ENCODE measurements at regions not wholly inside any gene's neighbourhood (a gene's known extent, or its start where the extent isn't known, plus 50 kb on each side); places are given as distances from the start of the nearest gene placed in this dataset.

GRCh38 chr10:125428054-125428453 is 254.9 kb downstream of the TEX36 start:
- TF ChIP-seq CTCF (IDR thresholded peaks at IDR 0.05; ENCODE audit: control extremely low read depth, extremely low read depth, low read depth, missing control alignments), result no peak
- ChIA-PET CTCF (no interaction called here), POLR2A (no interaction called here)
- no peak for DNase-seq (ENCODE audit: extremely low spot score)

GRCh38 chr10:125424191-125424847 is 258.6 kb downstream of the TEX36 start:
- DNase-seq (ENCODE audit: extremely low spot score), result no peak
- TF ChIP-seq CTCF (IDR thresholded peaks at IDR 0.05; ENCODE audit: control extremely low read depth, extremely low read depth, low read depth, missing control alignments), result no peak
- ChIA-PET POLR2A (no interaction called here), CTCF (interaction anchor here (1.1 kb wide), 1 partner anchor 58 kb away, joined by 3 read pairs; no protein-coding TSS in a partner anchor)

DNA sequence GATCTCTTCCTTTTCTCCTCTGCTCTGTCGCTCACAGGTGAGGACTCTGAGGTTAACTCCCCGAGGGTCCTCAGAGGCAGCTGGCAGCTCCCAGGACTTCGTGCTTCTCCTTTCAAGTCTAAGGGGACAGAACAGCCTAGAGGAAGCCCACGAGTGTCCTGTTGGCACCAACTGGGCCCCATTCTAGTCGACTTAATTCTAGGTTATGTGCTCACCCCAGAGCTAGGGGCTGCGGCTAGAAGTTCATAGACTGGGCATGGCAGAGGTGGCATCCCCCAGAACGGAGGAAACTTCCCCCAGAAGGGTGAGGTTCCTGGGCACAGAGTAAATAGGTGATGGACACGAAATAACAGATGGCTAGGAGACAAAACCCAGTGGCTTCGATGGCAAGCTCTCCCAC is 259.4 kb downstream of the TEX36 start:
- CTCF ChIA-PET, result interaction anchor here (1.1 kb wide), 1 partner anchor 59 kb away, joined by 3 read pairs; no protein-coding TSS in a partner anchor
- DNase-seq (ENCODE audit: extremely low spot score), result no peak
- TF ChIP-seq CTCF (IDR thresholded peaks at IDR 0.05; ENCODE audit: control extremely low read depth, extremely low read depth, low read depth, missing control alignments), result no peak
- POLR2A ChIA-PET, result no interaction called here

DNA sequence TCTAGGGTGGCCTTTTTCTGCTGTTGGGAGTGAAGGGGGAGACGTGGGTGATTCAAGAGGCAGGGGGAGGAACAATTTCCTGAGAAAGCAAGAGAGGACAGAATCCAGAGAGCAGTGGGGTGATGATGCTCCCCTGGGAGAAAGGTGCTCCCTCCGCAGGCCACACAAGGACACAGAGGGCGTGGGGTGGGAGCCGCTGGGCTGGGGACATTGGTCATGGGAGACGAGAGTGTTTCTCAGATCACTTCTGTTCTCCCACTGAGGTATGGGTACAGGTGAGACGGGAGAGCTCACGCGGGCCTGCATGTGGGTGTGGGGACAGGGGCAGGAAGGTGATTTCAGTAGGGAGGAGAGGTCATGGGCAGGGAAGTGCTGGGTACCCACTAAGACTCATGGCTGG is 259.5 kb upstream of the CTBP2 start:
- CTCF ChIA-PET, result interaction anchor here (0.9 kb wide), 1 partner anchor 26 kb away, joined by 3 read pairs; no protein-coding TSS in a partner anchor
- POLR2A ChIA-PET, result no interaction called here
- no peak for TF ChIP-seq CTCF (IDR thresholded peaks at IDR 0.05; ENCODE audit: control extremely low read depth, extremely low read depth, low read depth, missing control alignments)
- DNase-seq (ENCODE audit: extremely low spot score), result no peak

GRCh38 chr10:125419146-125419545 is 258.8 kb upstream of the CTBP2 start:
- CTCF ChIA-PET, result no interaction called here
- DNase-seq (ENCODE audit: extremely low spot score), result no peak
- no peak for TF ChIP-seq CTCF (IDR thresholded peaks at IDR 0.05; ENCODE audit: control extremely low read depth, extremely low read depth, low read depth, missing control alignments)
- POLR2A ChIA-PET, result no interaction called here

- ChIA-PET CTCF (interaction anchor here (1.4 kb wide), 1 partner anchor 9 kb away, joined by 4 read pairs; no protein-coding TSS in a partner anchor), POLR2A (no interaction called here)
- no peak for DNase-seq (ENCODE audit: extremely low spot score)
- no peak for TF ChIP-seq CTCF (IDR thresholded peaks at IDR 0.05; ENCODE audit: control extremely low read depth, extremely low read depth, low read depth, missing control alignments)
Measured at GRCh38 chr10:125417605-125418004, 257.2 kb upstream of the CTBP2 start.

Data from GM10248 (cell line).